SU-DHL-6 (cell line): ENCODE measurements at regions not wholly inside any gene's neighbourhood (a gene's known extent, or its start where the extent isn't known, plus 50 kb on each side); places are given as distances from the start of the nearest gene placed in this dataset.

Experiments used
- H2AFZ ChIP-seq: fragments of 200-600 bp; sonication (generic); 2 replicates; pipeline ENCODE4 v1.6.1; 2014; ENCODE audit warnings: low read depth, mild to moderate bottlenecking, moderate library complexity, mixed read lengths, antibody characterized with exemption, low read length; ENCODE audit not compliant: severe bottlenecking
- H3F3A ChIP-seq: fragments of 200-600 bp; shearing (Covaris generic); 2 replicates; pipeline ENCODE4 v1.6.0; 2016; ENCODE audit warnings: antibody characterized with exemption, mild to moderate bottlenecking; ENCODE audit not compliant: insufficient read depth
- H3K27ac ChIP-seq: fragments of 200-600 bp; sonication (generic); 2 replicates; pipeline ENCODE4 v1.5.1; 2016; ENCODE audit warnings: low read depth, mild to moderate bottlenecking, low read length, moderate library complexity, mixed read lengths
- H3K27me3 ChIP-seq: fragments of 200-600 bp; sonication (generic), shearing (Covaris generic); 2 replicates; pipeline ENCODE4 v1.6.0; 2014; ENCODE audit warnings: mild to moderate bottlenecking, low read length
- H3K36me3 ChIP-seq: fragments of 200-600 bp; sonication (generic); 2 replicates; pipeline ENCODE4 v1.6.1; 2014; ENCODE audit warnings: mild to moderate bottlenecking, low read length, mixed read lengths
- H3K4me2 ChIP-seq: fragments of 300-600, 200-600 bp; shearing (Covaris generic), sonication (generic); 2 replicates; pipeline ENCODE4 v1.6.0; 2014; ENCODE audit warnings: low read length, low read depth, mild to moderate bottlenecking; ENCODE audit not compliant: poor library complexity, severe bottlenecking
- H3K4me3 ChIP-seq: fragments of 200-600 bp; sonication (generic); 2 replicates; pipeline ENCODE4 v1.5.1; 2014; ENCODE audit warnings: antibody characterized with exemption, low read length, mild to moderate bottlenecking, mixed read lengths; ENCODE audit not compliant: insufficient read depth, poor library complexity, severe bottlenecking
- H3K79me2 ChIP-seq: fragments of 200-600 bp; sonication (generic); 2 replicates; pipeline ENCODE4 v1.6.1; 2014; ENCODE audit warnings: mild to moderate bottlenecking, low read length, moderate library complexity; ENCODE audit not compliant: insufficient read depth
- H3K9ac ChIP-seq: fragments of 200-600 bp; sonication (generic); 2 replicates; pipeline ENCODE4 v1.7.0; 2014; ENCODE audit warnings: mild to moderate bottlenecking, low read length
- H3K9me2 ChIP-seq: fragments of 200-600 bp; sonication (generic); replicated peaks from 2 replicates; pipeline ENCODE4 v1.6.1; 2014; ENCODE audit warnings: low read length; ENCODE audit not compliant: insufficient read depth
- H3K9me3 ChIP-seq: fragments of 200-600 bp; sonication (generic); 2 replicates; pipeline ENCODE4 v1.6.1; 2014; ENCODE audit warnings: low read length, mixed read lengths; ENCODE audit not compliant: insufficient read depth
- H4K20me1 ChIP-seq: fragments of 200-600 bp; sonication (generic); 2 replicates; pipeline ENCODE4 v1.6.1; 2014; ENCODE audit warnings: low read depth, mild to moderate bottlenecking, antibody characterized with exemption, low read length, moderate library complexity, mixed read lengths
- CTCF ChIP-seq: fragments of 200-600 bp; sonication (generic); IDR thresholded peaks from one replicate; pipeline ENCODE4 v1.5.1; 2017; ENCODE audit warnings: antibody characterized with exemption, mild to moderate bottlenecking, low read length, moderate library complexity; ENCODE audit not compliant: insufficient read depth, poor library complexity, severe bottlenecking
- EZH2phosphoT487 ChIP-seq: fragments of 200-600 bp; sonication (generic), shearing (Covaris generic); conservative IDR thresholded peaks from 2 replicates; pipeline ENCODE4 v1.6.1; 2018; ENCODE audit warnings: mild to moderate bottlenecking, antibody characterized with exemption, low read length, moderate library complexity, mixed read lengths

GRCh38 chr4:126202226-126202625 is 887.5 kb downstream of the FAT4 start:
- H3K27me3 ChIP-seq: no peaks in the 10 kb centered on the region
- H3K4me2 ChIP-seq: no peak overlapping the region
- H3K9me3 ChIP-seq: no peaks in the 10 kb centered on the region

GRCh38 chr4:126207910-126208309 is 893.2 kb downstream of the FAT4 start:
- no peaks in the 10 kb centered on the region for H4K20me1 ChIP-seq
- no peaks in the 10 kb centered on the region for H3K9me2 ChIP-seq
- H3K9me3 ChIP-seq: no peaks in the 10 kb centered on the region
- H3K4me3 ChIP-seq: no peak overlapping the region
- H3K27ac ChIP-seq: no peak overlapping the region
- H3K79me2 ChIP-seq: no peaks in the 10 kb centered on the region
- H3K36me3 ChIP-seq: no peaks in the 10 kb centered on the region
- TF ChIP-seq CTCF: no peak
- no peak for TF ChIP-seq EZH2phosphoT487
- no peak overlapping the region for H3K9ac ChIP-seq
- H3K27me3 ChIP-seq: no peaks in the 10 kb centered on the region
- no peaks in the 10 kb centered on the region for H3F3A ChIP-seq
- H3K4me2 ChIP-seq: no peak overlapping the region
- no peak overlapping the region for H2AFZ ChIP-seq

More at GRCh38 chr4:126202226-126202625, 887.5 kb downstream of the FAT4 start:
- Histone ChIP-seq H3F3A (no peaks in the 10 kb centered on the region), H3K4me3 (no peak overlapping the region), H3K36me3 (no peaks in the 10 kb centered on the region), H3K79me2 (no peaks in the 10 kb centered on the region), H3K9me2 (no peaks in the 10 kb centered on the region), H2AFZ (no peak overlapping the region), H4K20me1 (no peaks in the 10 kb centered on the region), H3K9ac (no peak overlapping the region), H3K27ac (no peak overlapping the region)
- TF ChIP-seq CTCF (no peak), EZH2phosphoT487 (no peak)

- no peak overlapping the region for H3K27ac ChIP-seq
- H3K9ac ChIP-seq: no peak overlapping the region
- H3K9me3 ChIP-seq: no peaks in the 10 kb centered on the region
- no peak overlapping the region for H3K4me3 ChIP-seq
- no peaks in the 10 kb centered on the region for H3K27me3 ChIP-seq
- no peak overlapping the region for H3K4me2 ChIP-seq
- no peak for TF ChIP-seq EZH2phosphoT487
- TF ChIP-seq CTCF: no peak
- no peaks in the 10 kb centered on the region for H3K9me2 ChIP-seq
- H4K20me1 ChIP-seq: no peaks in the 10 kb centered on the region
- no peak overlapping the region for H2AFZ ChIP-seq
- H3K79me2 ChIP-seq: no peaks in the 10 kb centered on the region
- H3K36me3 ChIP-seq: no peaks in the 10 kb centered on the region
- no peaks in the 10 kb centered on the region for H3F3A ChIP-seq
Observed at GRCh38 chr4:126209147-126209546, 894.4 kb downstream of the FAT4 start.
